OCI-LY1 (cell line): ENCODE measurements at regions not wholly inside any gene's neighbourhood (a gene's known extent, or its start where the extent isn't known, plus 50 kb on each side); places are given as distances from the start of the nearest gene placed in this dataset.

Source experiments
- H2AFZ ChIP-seq: fragments of 200-600 bp; sonication (generic), shearing (Covaris generic); 2 replicates; pipeline ENCODE4 v1.6.0; 2014; ENCODE audit warnings: antibody characterized with exemption, mild to moderate bottlenecking, low read length
- H3F3A ChIP-seq: fragments of 200-600 bp; sonication (generic), shearing (Covaris generic); 2 replicates; pipeline ENCODE4 v1.6.0; 2014; ENCODE audit warnings: mild to moderate bottlenecking, antibody characterized with exemption, low read length, moderate library complexity; ENCODE audit not compliant: insufficient read depth
- H3K27ac ChIP-seq: fragments of 200-600 bp; sonication (generic); 2 replicates; pipeline ENCODE4 v1.5.1; 2014; ENCODE audit warnings: low read length, mixed run types, mild to moderate bottlenecking, low read depth; ENCODE audit not compliant: poor library complexity, severe bottlenecking
- H3K27me3 ChIP-seq: fragments of 200-600 bp; sonication (generic); 2 replicates; pipeline ENCODE4 v1.6.0; 2014; ENCODE audit warnings: antibody characterized with exemption, mild to moderate bottlenecking, low read length, moderate library complexity; ENCODE audit not compliant: insufficient read depth
- H3K36me3 ChIP-seq: fragments of 200-600 bp; sonication (generic); 2 replicates; pipeline ENCODE4 v1.6.1; 2014; ENCODE audit warnings: mild to moderate bottlenecking, antibody characterized with exemption, low read length, moderate library complexity, mixed read lengths; ENCODE audit not compliant: insufficient read depth
- H3K4me1 ChIP-seq: fragments of 200-600 bp; sonication (generic); 2 replicates; pipeline ENCODE4 v1.5.1; 2014; ENCODE audit warnings: mild to moderate bottlenecking, low read length, moderate library complexity; ENCODE audit not compliant: insufficient read depth, severe bottlenecking
- H3K4me2 ChIP-seq: fragments of 200-600 bp; sonication (generic), shearing (Covaris generic); 2 replicates; pipeline ENCODE4 v1.6.1; 2014; ENCODE audit warnings: low read length
- H3K4me3 ChIP-seq: fragments of 200-600 bp; sonication (generic); 2 replicates; pipeline ENCODE4 v1.5.1; 2014; ENCODE audit warnings: low read length, low read depth, mild to moderate bottlenecking, mixed read lengths; ENCODE audit not compliant: poor library complexity, severe bottlenecking
- H3K79me2 ChIP-seq: fragments of 200-600 bp; shearing (Covaris generic); 2 replicates; pipeline ENCODE4 v1.6.1; 2016; ENCODE audit warnings: mixed run types, low read length, mixed read lengths; ENCODE audit not compliant: insufficient read depth
- H3K9ac ChIP-seq: fragments of 200-600 bp; sonication (generic), shearing (Covaris generic); 2 replicates; pipeline ENCODE4 v1.6.1; 2014; ENCODE audit warnings: mild to moderate bottlenecking, low read length, mixed read lengths
- H3K9me2 ChIP-seq: fragments of 200-600 bp; sonication (generic), shearing (Covaris generic); 2 replicates; pipeline ENCODE4 v1.6.1; 2014; ENCODE audit warnings: low read depth, mild to moderate bottlenecking, low read length, mixed read lengths
- H3K9me3 ChIP-seq: fragments of 200-600 bp; shearing (Covaris generic); 2 replicates; pipeline ENCODE4 v1.6.1; 2014; ENCODE audit warnings: low read length, mixed read lengths
- H4K20me1 ChIP-seq: fragments of 200-600 bp; sonication (generic), shearing (Covaris generic); 2 replicates; pipeline ENCODE4 v1.6.0; 2016; ENCODE audit warnings: mild to moderate bottlenecking, low read length; ENCODE audit not compliant: insufficient read depth
- CTCF ChIP-seq: fragments of 200-600 bp; sonication (generic), shearing (Covaris generic); IDR thresholded peaks from 2 replicates; pipeline ENCODE4 v1.5.1; 2017; ENCODE audit warnings: mild to moderate bottlenecking, antibody characterized with exemption, low read length, moderate library complexity, mixed read lengths
- EZH2 ChIP-seq: fragments of 200-600 bp; sonication (generic), shearing (Covaris generic); IDR thresholded peaks from 2 replicates; pipeline ENCODE4 v1.8.0; 2017; ENCODE audit warnings: borderline replicate concordance, mixed run types, mild to moderate bottlenecking, antibody characterized with exemption, low read length, moderate library complexity, mixed read lengths

GRCh38 chr19:56983171-56983570 lies 136.6 kb upstream of the USP29 start:
- TF ChIP-seq EZH2 (no peak), CTCF (no peak)
- no peaks in the 10 kb centered on the region for H3K27me3 ChIP-seq
- H3K36me3 ChIP-seq, result no peaks in the 10 kb centered on the region
- H3K4me3 ChIP-seq, result no peak overlapping the region
- H3K9ac ChIP-seq, result no peak overlapping the region
- H3K4me1 ChIP-seq, result no peaks in the 10 kb centered on the region
- no peak overlapping the region for H3K4me2 ChIP-seq
- H3K9me3 ChIP-seq, result no peaks in the 10 kb centered on the region
- no peak overlapping the region for H2AFZ ChIP-seq
- no peaks in the 10 kb centered on the region for H4K20me1 ChIP-seq
- no peaks in the 10 kb centered on the region for H3K9me2 ChIP-seq
- no peak overlapping the region for H3K27ac ChIP-seq
- no peaks in the 10 kb centered on the region for H3F3A ChIP-seq
- H3K79me2 ChIP-seq, result no peaks in the 10 kb centered on the region

- Histone ChIP-seq H3K27me3 (no peaks in the 10 kb centered on the region), H3K9me2 (no peaks in the 10 kb centered on the region)
- no peak for TF ChIP-seq EZH2
- no peak for TF ChIP-seq CTCF
These were observed 136.0 kb upstream of the USP29 start for GRCh38 chr19:56983804-56984203.

GRCh38 chr19:56986386-56986785 lies 133.4 kb upstream of the USP29 start:
- Histone ChIP-seq H3K4me3 (no peak overlapping the region), H2AFZ (no peak overlapping the region), H3K4me2 (no peak overlapping the region), H3K9me2 (no peaks in the 10 kb centered on the region), H3K4me1 (no peaks in the 10 kb centered on the region), H4K20me1 (no peaks in the 10 kb centered on the region), H3K9ac (no peak overlapping the region), H3F3A (no peaks in the 10 kb centered on the region), H3K36me3 (no peaks in the 10 kb centered on the region), H3K79me2 (no peaks in the 10 kb centered on the region), H3K27me3 (no peaks in the 10 kb centered on the region), H3K27ac (no peak overlapping the region), H3K9me3 (no peaks in the 10 kb centered on the region)
- no peak for TF ChIP-seq EZH2
- no peak for TF ChIP-seq CTCF

More at GRCh38 chr19:56983804-56984203, 136.0 kb upstream of the USP29 start:
- Histone ChIP-seq H3K9me3 (no peaks in the 10 kb centered on the region), H3K9ac (no peak overlapping the region), H3K4me2 (no peak overlapping the region), H3K27ac (no peak overlapping the region), H3F3A (no peaks in the 10 kb centered on the region), H3K4me3 (no peak overlapping the region), H3K36me3 (no peaks in the 10 kb centered on the region), H3K4me1 (no peaks in the 10 kb centered on the region), H2AFZ (no peak overlapping the region), H3K79me2 (no peaks in the 10 kb centered on the region), H4K20me1 (no peaks in the 10 kb centered on the region)
